ENCODE measurements at regions not wholly inside any gene's neighbourhood (a gene's known extent, or its start where the extent isn't known, plus 50 kb on each side); places are given as distances from the start of the nearest gene placed in this dataset.

- Histone ChIP-seq H4K20me1 (ENCODE audit: insufficient read depth, low read length, poor library complexity, severe bottlenecking) (no peaks in the 10 kb centered on the region), H3K27me3 (ENCODE audit: insufficient read depth, low read length, poor library complexity, severe bottlenecking) (no peaks in the 10 kb centered on the region), H3K79me2 (ENCODE audit: insufficient read depth, low read length) (no peaks in the 10 kb centered on the region), H3K9me3 (ENCODE audit: insufficient read depth, low read depth, low read length) (no peaks in the 10 kb centered on the region), H3K9me2 (replicated peaks; ENCODE audit: low read depth, low read length) (no peaks in the 10 kb centered on the region), H3K36me3 (ENCODE audit: insufficient read depth, low read length) (no peaks in the 10 kb centered on the region), H3F3A (ENCODE audit: low read depth) (no peaks in the 10 kb centered on the region), H2AFZ (ENCODE audit: low read length) (no peak overlapping the region), H3K4me1 (ENCODE audit: insufficient read depth, low read length, poor library complexity, severe bottlenecking) (peaks cover 16% of the 10 kb centered on the region), H3K4me2 (ENCODE audit: low read depth, low read length, poor library complexity, severe bottlenecking) (peak overlapping the region; percentile 42), H3K4me3 (ENCODE audit: low read length, poor library complexity, severe bottlenecking) (peak overlapping the region; percentile 28), H3K9ac (ENCODE audit: low read depth, low read length, poor library complexity, severe bottlenecking) (no peak overlapping the region)
- no peak for TF ChIP-seq EZH2phosphoT487 (IDR thresholded peaks at IDR 0.05; ENCODE audit: borderline replicate concordance)
- TF ChIP-seq, protein P1, sequence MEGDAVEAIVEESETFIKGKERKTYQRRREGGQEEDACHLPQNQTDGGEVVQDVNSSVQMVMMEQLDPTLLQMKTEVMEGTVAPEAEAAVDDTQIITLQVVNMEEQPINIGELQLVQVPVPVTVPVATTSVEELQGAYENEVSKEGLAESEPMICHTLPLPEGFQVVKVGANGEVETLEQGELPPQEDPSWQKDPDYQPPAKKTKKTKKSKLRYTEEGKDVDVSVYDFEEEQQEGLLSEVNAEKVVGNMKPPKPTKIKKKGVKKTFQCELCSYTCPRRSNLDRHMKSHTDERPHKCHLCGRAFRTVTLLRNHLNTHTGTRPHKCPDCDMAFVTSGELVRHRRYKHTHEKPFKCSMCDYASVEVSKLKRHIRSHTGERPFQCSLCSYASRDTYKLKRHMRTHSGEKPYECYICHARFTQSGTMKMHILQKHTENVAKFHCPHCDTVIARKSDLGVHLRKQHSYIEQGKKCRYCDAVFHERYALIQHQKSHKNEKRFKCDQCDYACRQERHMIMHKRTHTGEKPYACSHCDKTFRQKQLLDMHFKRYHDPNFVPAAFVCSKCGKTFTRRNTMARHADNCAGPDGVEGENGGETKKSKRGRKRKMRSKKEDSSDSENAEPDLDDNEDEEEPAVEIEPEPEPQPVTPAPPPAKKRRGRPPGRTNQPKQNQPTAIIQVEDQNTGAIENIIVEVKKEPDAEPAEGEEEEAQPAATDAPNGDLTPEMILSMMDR (conservative IDR thresholded peaks at IDR 0.05; ENCODE audit: low read length), result no peak
Observed at GRCh38 chrX:9195199-9195880, 161.4 kb upstream of the FAM9B start.

GRCh38 chrX:9196961-9197640 lies 163.2 kb upstream of the FAM9B start:
- H3K4me2 ChIP-seq (ENCODE audit: low read depth, low read length, poor library complexity, severe bottlenecking), result no peak overlapping the region
- no peaks in the 10 kb centered on the region for H4K20me1 ChIP-seq (ENCODE audit: insufficient read depth, low read length, poor library complexity, severe bottlenecking)
- H3K4me3 ChIP-seq (ENCODE audit: low read length, poor library complexity, severe bottlenecking), result no peak overlapping the region
- H3K79me2 ChIP-seq (ENCODE audit: insufficient read depth, low read length), result no peaks in the 10 kb centered on the region
- TF ChIP-seq EZH2phosphoT487 (IDR thresholded peaks at IDR 0.05; ENCODE audit: borderline replicate concordance), result no peak
- TF ChIP-seq, protein P1 (conservative IDR thresholded peaks at IDR 0.05; ENCODE audit: low read length), result no peak
- peaks cover 16% of the 10 kb centered on the region for H3K4me1 ChIP-seq (ENCODE audit: insufficient read depth, low read length, poor library complexity, severe bottlenecking)
- no peaks in the 10 kb centered on the region for H3K9me2 ChIP-seq (replicated peaks; ENCODE audit: low read depth, low read length)
- H3K36me3 ChIP-seq (ENCODE audit: insufficient read depth, low read length), result no peaks in the 10 kb centered on the region
- H3K9me3 ChIP-seq (ENCODE audit: insufficient read depth, low read depth, low read length), result no peaks in the 10 kb centered on the region
- H3K9ac ChIP-seq (ENCODE audit: low read depth, low read length, poor library complexity, severe bottlenecking), result no peak overlapping the region
- no peaks in the 10 kb centered on the region for H3K27me3 ChIP-seq (ENCODE audit: insufficient read depth, low read length, poor library complexity, severe bottlenecking)
- H2AFZ ChIP-seq (ENCODE audit: low read length), result no peak overlapping the region
- H3F3A ChIP-seq (ENCODE audit: low read depth), result no peaks in the 10 kb centered on the region

DNA sequence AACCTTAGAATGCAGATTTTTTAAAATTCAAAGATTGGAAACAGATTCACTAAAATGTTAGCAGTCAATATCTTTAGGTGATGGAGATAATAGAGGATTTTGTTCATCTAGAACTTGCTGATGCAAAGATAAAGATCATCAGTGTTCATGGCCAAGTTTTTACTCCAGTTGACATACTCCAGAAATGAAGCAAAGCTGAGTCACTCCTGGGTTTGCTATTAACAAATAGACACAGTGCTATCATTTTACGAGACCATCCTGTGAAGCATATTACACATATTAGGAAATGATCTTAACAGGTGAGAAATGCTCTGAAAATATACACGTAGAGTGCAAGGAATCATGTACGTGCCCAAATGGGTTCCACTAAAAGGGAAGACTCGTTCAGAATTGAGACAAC lies 170.6 kb upstream of the FAM9B start:
- H3K79me2 ChIP-seq (ENCODE audit: insufficient read depth, low read length), result no peaks in the 10 kb centered on the region
- no peaks in the 10 kb centered on the region for H3K4me1 ChIP-seq (ENCODE audit: insufficient read depth, low read length, poor library complexity, severe bottlenecking)
- no peaks in the 10 kb centered on the region for H3K36me3 ChIP-seq (ENCODE audit: insufficient read depth, low read length)
- no peaks in the 10 kb centered on the region for H3K27me3 ChIP-seq (ENCODE audit: insufficient read depth, low read length, poor library complexity, severe bottlenecking)
- no peaks in the 10 kb centered on the region for H4K20me1 ChIP-seq (ENCODE audit: insufficient read depth, low read length, poor library complexity, severe bottlenecking)
- no peak overlapping the region for H2AFZ ChIP-seq (ENCODE audit: low read length)
- no peaks in the 10 kb centered on the region for H3K9me2 ChIP-seq (replicated peaks; ENCODE audit: low read depth, low read length)
- H3K4me3 ChIP-seq (ENCODE audit: low read length, poor library complexity, severe bottlenecking), result no peak overlapping the region
- no peaks in the 10 kb centered on the region for H3F3A ChIP-seq (ENCODE audit: low read depth)
- no peak for TF ChIP-seq EZH2phosphoT487 (IDR thresholded peaks at IDR 0.05; ENCODE audit: borderline replicate concordance)
- TF ChIP-seq, protein P1 (conservative IDR thresholded peaks at IDR 0.05; ENCODE audit: low read length), result no peak
- no peak overlapping the region for H3K4me2 ChIP-seq (ENCODE audit: low read depth, low read length, poor library complexity, severe bottlenecking)
- H3K9ac ChIP-seq (ENCODE audit: low read depth, low read length, poor library complexity, severe bottlenecking), result no peak overlapping the region
- no peaks in the 10 kb centered on the region for H3K9me3 ChIP-seq (ENCODE audit: insufficient read depth, low read depth, low read length)
